Keratinocyte (primary cell): ENCODE measurements at regions not wholly inside any gene's neighbourhood (a gene's known extent, or its start where the extent isn't known, plus 50 kb on each side); places are given as distances from the start of the nearest gene placed in this dataset.

ENCODE experiments used
- EZH2 ChIP-seq: IDR thresholded peaks from one replicate; pipeline ENCODE4 v1.6.1; 2012; ENCODE audit warnings: inconsistent platforms, mild to moderate bottlenecking, low read length, moderate library complexity
- TF ChIP-seq, protein P1 (sequence below), 3 experiments: IDR thresholded peaks in 1 of 3; conservative IDR thresholded peaks in 1 of 3; optimal IDR thresholded peaks in 1 of 3; 2 replicates in 2 of 3; 3 replicates in 1 of 3; pipeline versions ENCODE3 to v1.5.1; 2011; ENCODE audit warnings: low read length in 3 of 3, mild to moderate bottlenecking in 3 of 3, moderate library complexity in 2 of 3, control low read depth in 1 of 3, inconsistent platforms in 1 of 3; ENCODE audit not compliant: insufficient read depth in 2 of 3; ENCODE audit errors: extremely low read depth in 1 of 3

GRCh38 chr5:27592231-27592630, 553.8 kb upstream of the CDH9 start:
- TF ChIP-seq, protein P1, sequence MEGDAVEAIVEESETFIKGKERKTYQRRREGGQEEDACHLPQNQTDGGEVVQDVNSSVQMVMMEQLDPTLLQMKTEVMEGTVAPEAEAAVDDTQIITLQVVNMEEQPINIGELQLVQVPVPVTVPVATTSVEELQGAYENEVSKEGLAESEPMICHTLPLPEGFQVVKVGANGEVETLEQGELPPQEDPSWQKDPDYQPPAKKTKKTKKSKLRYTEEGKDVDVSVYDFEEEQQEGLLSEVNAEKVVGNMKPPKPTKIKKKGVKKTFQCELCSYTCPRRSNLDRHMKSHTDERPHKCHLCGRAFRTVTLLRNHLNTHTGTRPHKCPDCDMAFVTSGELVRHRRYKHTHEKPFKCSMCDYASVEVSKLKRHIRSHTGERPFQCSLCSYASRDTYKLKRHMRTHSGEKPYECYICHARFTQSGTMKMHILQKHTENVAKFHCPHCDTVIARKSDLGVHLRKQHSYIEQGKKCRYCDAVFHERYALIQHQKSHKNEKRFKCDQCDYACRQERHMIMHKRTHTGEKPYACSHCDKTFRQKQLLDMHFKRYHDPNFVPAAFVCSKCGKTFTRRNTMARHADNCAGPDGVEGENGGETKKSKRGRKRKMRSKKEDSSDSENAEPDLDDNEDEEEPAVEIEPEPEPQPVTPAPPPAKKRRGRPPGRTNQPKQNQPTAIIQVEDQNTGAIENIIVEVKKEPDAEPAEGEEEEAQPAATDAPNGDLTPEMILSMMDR (optimal IDR thresholded peaks at IDR 0.05 in 1 of 3, IDR thresholded peaks at IDR 0.05 in 1 of 3, conservative IDR thresholded peaks at IDR 0.05 in 1 of 3; ENCODE audit: extremely low read depth in 1 of 3, insufficient read depth in 2 of 3, low read length in 3 of 3), result no peak
- TF ChIP-seq EZH2, result no peak
